ENCODE measurements at regions not wholly inside any gene's neighbourhood (a gene's known extent, or its start where the extent isn't known, plus 50 kb on each side); places are given as distances from the start of the nearest gene placed in this dataset.
"Not testable (repeated sequence)": the region's sequence is repeated elsewhere in the genome, so short reads cannot be mapped to it uniquely, and the experiment has no call there.

- Histone ChIP-seq H2AFZ (ENCODE audit: low read depth, low read length) (no peak overlapping the region), H3K27me3 (ENCODE audit: insufficient read depth, low read length) (no peaks in the 10 kb centered on the region), H3K4me3 (ENCODE audit: low read length) (no peak overlapping the region), H3K9me3 (ENCODE audit: low read length) (no peaks in the 10 kb centered on the region), H3K4me1 (ENCODE audit: insufficient read depth, low read length) (peaks cover 55% of the 10 kb centered on the region), H3K36me3 (ENCODE audit: insufficient read depth, low read length) (peaks cover 5% of the 10 kb centered on the region)
Observed at GRCh38 chr1:232579958-232580941, 49.7 kb downstream of the SIPA1L2 start.

GRCh38 chr1:232579466-232579865 is 50.5 kb downstream of the SIPA1L2 start:
- Histone ChIP-seq H3K4me3 (ENCODE audit: low read length) (no peak overlapping the region), H3K9me3 (ENCODE audit: low read length) (no peaks in the 10 kb centered on the region), H3K27me3 (ENCODE audit: insufficient read depth, low read length) (no peaks in the 10 kb centered on the region), H3K36me3 (ENCODE audit: insufficient read depth, low read length) (peaks cover 5% of the 10 kb centered on the region), H2AFZ (ENCODE audit: low read depth, low read length) (no peak overlapping the region), H3K4me1 (ENCODE audit: insufficient read depth, low read length) (peaks cover 54% of the 10 kb centered on the region)

DNA sequence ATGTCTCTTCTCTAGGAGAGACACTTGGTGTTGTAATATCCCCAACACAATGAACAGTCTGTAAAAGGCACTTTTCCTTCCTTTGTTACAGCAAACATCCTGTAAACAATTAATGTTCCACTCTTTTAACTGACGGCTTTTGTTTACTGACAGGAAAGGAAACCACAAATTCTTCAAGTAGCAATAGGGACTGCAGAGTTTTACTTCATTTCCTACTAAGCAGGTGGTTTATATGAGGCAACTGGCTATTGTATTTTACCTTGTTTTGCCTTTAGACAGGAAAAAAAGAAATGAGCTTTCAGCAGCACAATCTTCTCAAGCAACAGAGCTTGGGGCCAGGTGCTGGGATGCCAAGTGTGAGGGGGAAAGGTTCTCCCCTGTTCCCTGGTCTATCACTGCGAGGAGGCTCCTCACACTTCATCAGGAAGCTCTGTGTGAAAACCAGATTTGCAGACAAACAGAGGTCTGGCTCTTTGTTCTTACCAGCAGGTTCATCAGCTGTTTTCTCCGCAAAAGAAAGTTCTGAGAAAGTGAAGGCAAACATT is 51.2 kb downstream of the SIPA1L2 start:
- Histone ChIP-seq H3K4me3 (ENCODE audit: low read length) (no peak overlapping the region), H3K36me3 (ENCODE audit: insufficient read depth, low read length) (peaks cover 10% of the 10 kb centered on the region), H2AFZ (ENCODE audit: low read depth, low read length) (no peak overlapping the region), H3K9me3 (ENCODE audit: low read length) (no peaks in the 10 kb centered on the region), H3K4me1 (ENCODE audit: insufficient read depth, low read length) (peaks cover 59% of the 10 kb centered on the region), H3K27me3 (ENCODE audit: insufficient read depth, low read length) (no peaks in the 10 kb centered on the region)

GRCh38 chr1:232577772-232578171 is 52.2 kb downstream of the SIPA1L2 start:
- Histone ChIP-seq H3K36me3 (ENCODE audit: insufficient read depth, low read length) (peaks cover 16% of the 10 kb centered on the region), H3K27me3 (ENCODE audit: insufficient read depth, low read length) (no peaks in the 10 kb centered on the region), H3K9me3 (ENCODE audit: low read length) (no peaks in the 10 kb centered on the region), H2AFZ (ENCODE audit: low read depth, low read length) (no peak overlapping the region), H3K4me1 (ENCODE audit: insufficient read depth, low read length) (peaks cover 59% of the 10 kb centered on the region), H3K4me3 (ENCODE audit: low read length) (no peak overlapping the region)

- Histone ChIP-seq H3K9me3 (ENCODE audit: low read length) (no peaks in the 10 kb centered on the region), H3K36me3 (ENCODE audit: insufficient read depth, low read length) (peaks cover 17% of the 10 kb centered on the region), H2AFZ (ENCODE audit: low read depth, low read length) (no peak overlapping the region), H3K27me3 (ENCODE audit: insufficient read depth, low read length) (no peaks in the 10 kb centered on the region), H3K4me1 (ENCODE audit: insufficient read depth, low read length) (peaks cover 52% of the 10 kb centered on the region), H3K4me3 (ENCODE audit: low read length) (no peak overlapping the region)
Observed at GRCh38 chr1:232576537-232576936, 53.4 kb downstream of the SIPA1L2 start.

- Histone ChIP-seq H3K4me1 (ENCODE audit: insufficient read depth, low read length) (peaks cover 44% of the 10 kb centered on the region), H3K36me3 (ENCODE audit: insufficient read depth, low read length) (peaks cover 22% of the 10 kb centered on the region), H2AFZ (ENCODE audit: low read depth, low read length) (no peak overlapping the region), H3K9me3 (ENCODE audit: low read length) (no peaks in the 10 kb centered on the region), H3K27me3 (ENCODE audit: insufficient read depth, low read length) (no peaks in the 10 kb centered on the region), H3K4me3 (ENCODE audit: low read length) (no peak overlapping the region)
Observed at GRCh38 chr1:232575763-232576040, 54.2 kb downstream of the SIPA1L2 start.

GRCh38 chr1:232574889-232575762 is 54.8 kb downstream of the SIPA1L2 start:
- H3K4me3 ChIP-seq (ENCODE audit: low read length): no peak overlapping the region

DNA sequence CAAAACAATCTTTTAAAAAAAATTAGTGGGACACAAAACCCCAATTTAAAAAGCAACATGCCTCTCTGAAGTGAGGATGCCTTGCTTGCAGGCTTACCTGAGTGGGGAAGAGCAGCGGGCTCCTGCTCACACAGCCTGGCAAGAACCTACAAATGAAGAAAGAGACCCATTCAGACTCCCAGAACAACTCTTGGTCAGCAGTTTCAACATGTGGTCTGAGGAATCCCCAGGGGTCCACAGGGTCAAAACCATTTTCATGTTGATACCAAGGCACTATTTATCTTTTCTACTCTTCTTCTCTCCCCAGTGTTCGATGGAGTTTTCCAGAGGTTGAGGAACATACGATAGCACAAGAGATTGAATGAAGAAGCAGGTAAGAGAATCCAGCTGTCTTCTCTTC is 55.9 kb downstream of the SIPA1L2 start:
- no peak overlapping the region for H2AFZ ChIP-seq (ENCODE audit: low read depth, low read length)
- no peaks in the 10 kb centered on the region for H3K27me3 ChIP-seq (ENCODE audit: insufficient read depth, low read length)
- H3K36me3 ChIP-seq (ENCODE audit: insufficient read depth, low read length): peaks cover 22% of the 10 kb centered on the region
- H3K4me1 ChIP-seq (ENCODE audit: insufficient read depth, low read length): peaks cover 28% of the 10 kb centered on the region
- H3K9me3 ChIP-seq (ENCODE audit: low read length): no peaks in the 10 kb centered on the region
- no peak overlapping the region for H3K4me3 ChIP-seq (ENCODE audit: low read length)

More at GRCh38 chr1:232574889-232575762, 54.8 kb downstream of the SIPA1L2 start:
- H3K36me3 ChIP-seq (ENCODE audit: insufficient read depth, low read length): peaks cover 22% of the 10 kb centered on the region
- no peaks in the 10 kb centered on the region for H3K27me3 ChIP-seq (ENCODE audit: insufficient read depth, low read length)
- H2AFZ ChIP-seq (ENCODE audit: low read depth, low read length): no peak overlapping the region
- peaks cover 39% of the 10 kb centered on the region for H3K4me1 ChIP-seq (ENCODE audit: insufficient read depth, low read length)
- H3K9me3 ChIP-seq (ENCODE audit: low read length): no peaks in the 10 kb centered on the region

DNA sequence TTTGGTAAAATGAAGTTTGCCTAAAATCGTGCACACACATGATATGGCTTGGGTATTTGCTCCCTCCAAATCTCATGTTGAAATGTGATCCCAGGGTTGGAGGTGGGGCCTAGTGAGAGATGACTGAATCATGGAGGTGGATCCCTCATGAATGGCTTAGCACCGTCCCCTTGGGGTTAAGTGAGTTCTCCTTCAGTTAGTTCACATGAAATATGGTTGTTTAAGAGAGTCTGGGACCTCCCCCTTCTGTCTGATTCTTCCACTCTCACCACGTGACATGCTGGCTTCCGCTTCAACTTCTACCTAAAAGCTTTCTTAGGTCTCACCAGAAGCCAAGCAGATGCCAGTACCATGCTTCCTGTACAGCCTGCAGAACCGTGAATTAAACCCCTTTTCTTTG is 58.4 kb downstream of the SIPA1L2 start:
- Histone ChIP-seq H3K27me3 (ENCODE audit: insufficient read depth, low read length) (no peaks in the 10 kb centered on the region), H3K9me3 (ENCODE audit: low read length) (no peaks in the 10 kb centered on the region), H3K4me3 (ENCODE audit: low read length) (no peak overlapping the region), H3K4me1 (ENCODE audit: insufficient read depth, low read length) (peaks cover 15% of the 10 kb centered on the region), H2AFZ (ENCODE audit: low read depth, low read length) (no peak overlapping the region), H3K36me3 (ENCODE audit: insufficient read depth, low read length) (peaks cover 22% of the 10 kb centered on the region)

DNA sequence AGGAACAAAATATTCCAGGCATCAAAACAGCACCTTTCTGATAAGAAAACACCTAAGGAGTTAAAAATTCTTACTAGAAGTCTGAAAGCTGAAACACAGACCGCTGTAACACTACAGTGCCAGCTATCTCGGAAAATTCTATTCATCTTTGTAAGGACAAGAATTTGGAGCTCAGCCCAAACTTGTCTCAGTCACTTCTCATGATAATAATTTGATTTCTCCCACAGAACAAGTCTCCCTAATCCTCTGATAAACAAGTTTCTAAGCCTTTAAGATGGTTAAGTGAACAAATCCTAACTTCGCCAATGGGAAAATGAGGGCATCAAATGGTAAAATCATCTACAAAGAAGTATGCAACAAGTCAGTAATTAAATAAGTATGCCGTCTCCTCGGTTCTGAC is 59.9 kb downstream of the SIPA1L2 start:
- Histone ChIP-seq H3K4me3 (ENCODE audit: low read length) (no peak overlapping the region), H3K36me3 (ENCODE audit: insufficient read depth, low read length) (peaks cover 20% of the 10 kb centered on the region), H3K27me3 (ENCODE audit: insufficient read depth, low read length) (no peaks in the 10 kb centered on the region), H3K9me3 (ENCODE audit: low read length) (no peaks in the 10 kb centered on the region), H3K4me1 (ENCODE audit: insufficient read depth, low read length) (peaks cover 30% of the 10 kb centered on the region), H2AFZ (ENCODE audit: low read depth, low read length) (no peak overlapping the region)

GRCh38 chr1:232569554-232569921 is 60.4 kb downstream of the SIPA1L2 start:
- peaks cover 30% of the 10 kb centered on the region for H3K4me1 ChIP-seq (ENCODE audit: insufficient read depth, low read length)
- not testable (repeated sequence) for H3K27me3 ChIP-seq (ENCODE audit: insufficient read depth, low read length); H3K4me3 ChIP-seq (ENCODE audit: low read length); H2AFZ ChIP-seq (ENCODE audit: low read depth, low read length); H3K9me3 ChIP-seq (ENCODE audit: low read length)
- peaks cover 20% of the 10 kb centered on the region for H3K36me3 ChIP-seq (ENCODE audit: insufficient read depth, low read length)

GRCh38 chr1:232568906-232569553 is 60.9 kb downstream of the SIPA1L2 start:
- H3K4me1 ChIP-seq (ENCODE audit: insufficient read depth, low read length): peaks cover 31% of the 10 kb centered on the region
- H3K9me3 ChIP-seq (ENCODE audit: low read length): no peaks in the 10 kb centered on the region
- H3K36me3 ChIP-seq (ENCODE audit: insufficient read depth, low read length): peaks cover 17% of the 10 kb centered on the region
- H3K27me3 ChIP-seq (ENCODE audit: insufficient read depth, low read length): no peaks in the 10 kb centered on the region
- no peak overlapping the region for H2AFZ ChIP-seq (ENCODE audit: low read depth, low read length)
- H3K4me3 ChIP-seq (ENCODE audit: low read length): no peak overlapping the region
